NCI-H446 (cell line): ENCODE measurements at regions not wholly inside any gene's neighbourhood (a gene's known extent, or its start where the extent isn't known, plus 50 kb on each side); places are given as distances from the start of the nearest gene placed in this dataset.

ENCODE experiments used
- DNase-seq, 2 experiments: peaks; one replicate each; lab custom pipeline; 2025; lab: John Stamatoyannopoulos, UW

DNA sequence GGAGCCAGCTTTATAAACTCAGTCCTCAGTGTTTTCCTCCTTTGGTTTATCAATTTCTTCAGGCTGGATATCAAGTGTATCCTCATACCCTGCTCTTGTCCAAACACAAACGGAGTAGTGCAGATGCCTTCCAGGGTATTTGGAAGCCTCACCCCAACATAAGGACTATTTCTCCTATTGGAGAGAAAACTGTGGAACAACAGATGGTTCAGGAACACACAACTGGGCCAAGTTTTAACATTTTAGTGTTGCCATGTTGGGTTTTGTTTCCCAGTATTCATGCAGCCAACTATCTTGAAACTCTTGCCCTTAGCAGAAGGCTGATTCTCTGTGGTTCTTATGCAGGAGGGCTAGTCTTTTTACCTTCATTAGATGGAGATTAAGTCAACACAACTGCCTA, 398.1 kb downstream of the GABRB3 start:
- peak in 1 of 2 experiments; percentile 27 for DNase-seq

DNA sequence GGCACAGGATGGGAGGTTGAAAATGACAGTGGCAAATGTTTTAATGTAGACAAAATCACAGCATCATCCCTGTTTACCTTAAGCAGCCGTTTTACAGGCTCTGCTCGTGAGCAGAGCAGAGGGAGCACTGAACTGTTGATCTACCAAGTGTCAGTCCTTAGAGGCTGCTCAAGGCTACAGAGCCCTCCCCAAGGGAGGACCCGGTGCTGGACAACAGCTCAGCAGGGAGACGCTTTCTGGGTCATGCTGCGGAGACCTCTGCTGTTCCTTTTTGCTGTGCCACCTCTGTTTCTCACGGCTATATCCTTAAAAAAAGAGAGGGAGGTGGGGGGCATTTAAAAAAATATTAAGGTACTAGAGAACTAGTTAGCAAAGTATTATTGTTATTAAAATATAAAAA, 400.2 kb downstream of the GABRB3 start:
- DNase-seq = no peak

DNA sequence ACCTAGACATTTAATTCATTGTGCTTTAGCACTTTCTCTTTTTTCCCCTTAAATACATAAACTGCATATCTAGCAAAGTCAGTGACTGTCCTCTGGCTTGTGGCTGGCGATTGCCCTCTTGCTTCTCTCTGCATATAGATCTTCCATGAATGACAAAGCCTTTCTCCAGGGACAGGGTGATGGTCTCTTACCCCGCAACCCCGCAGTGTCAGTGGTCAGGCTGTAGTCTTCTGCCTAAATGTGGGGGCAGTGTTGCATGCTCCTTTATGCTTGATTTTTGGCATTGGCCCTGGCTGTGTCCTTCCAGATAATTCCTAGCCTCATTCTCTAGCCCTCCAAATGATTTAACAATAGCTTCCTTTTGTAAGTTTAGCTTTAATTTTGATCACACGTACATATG, 407.8 kb downstream of the GABRB3 start:
- DNase-seq = no peak

DNA sequence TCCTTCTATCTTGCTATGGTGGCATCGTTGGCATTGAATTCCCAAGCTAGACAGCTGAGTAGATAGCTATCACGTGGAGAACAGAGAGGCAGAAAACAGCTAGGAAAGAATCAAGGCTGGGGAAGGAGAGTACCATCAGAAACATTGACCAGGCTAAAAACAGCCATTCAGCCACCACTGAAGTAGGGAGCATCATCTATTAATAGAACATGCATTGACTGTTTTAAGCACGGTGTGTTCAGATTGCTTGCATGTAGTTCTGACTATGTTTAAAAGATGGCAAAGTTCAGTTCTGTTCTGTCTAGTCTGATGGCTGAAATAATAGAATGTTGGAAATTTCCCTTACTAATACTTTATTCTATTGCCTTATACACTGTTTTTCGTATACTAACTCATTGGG, 413.0 kb downstream of the GABRB3 start:
- DNase-seq = no peak

DNA sequence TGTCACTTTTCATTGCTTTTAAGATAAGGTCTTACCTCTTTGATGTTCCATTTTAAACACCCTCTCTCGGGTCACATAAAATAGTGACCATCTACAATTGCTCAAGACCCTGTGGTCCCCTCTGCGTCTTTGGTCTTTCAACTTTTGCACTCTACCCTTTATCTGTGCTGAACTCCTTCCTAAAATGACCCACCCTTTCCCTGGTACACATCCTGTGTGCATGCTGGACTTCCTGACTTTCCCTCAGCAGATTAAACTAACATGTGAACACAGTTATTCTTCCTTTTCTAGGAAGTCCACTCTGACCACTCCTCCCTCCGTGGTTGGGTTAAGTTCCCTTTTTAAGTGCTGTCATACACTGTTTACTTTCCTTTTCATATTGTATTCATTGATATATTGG, 414.2 kb downstream of the GABRB3 start:
- DNase-seq = no peak

DNA sequence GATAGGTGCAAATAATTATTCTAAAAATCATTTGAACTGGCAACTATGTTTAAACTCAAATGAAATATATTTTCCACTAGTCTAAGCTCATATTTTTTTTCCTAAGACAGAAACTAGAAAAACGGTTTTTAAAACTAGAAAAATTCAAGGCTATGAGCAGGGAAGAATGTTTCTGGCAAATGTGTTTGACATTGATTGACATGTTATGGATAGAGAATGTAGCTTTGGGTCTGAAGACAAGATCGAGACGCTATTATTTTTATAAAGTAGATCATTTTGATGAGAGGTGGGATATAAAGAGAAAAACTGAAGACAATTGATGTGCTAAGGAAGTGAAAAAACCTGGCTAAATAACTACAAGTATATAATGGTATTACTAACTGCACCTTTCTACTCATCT, 415.2 kb downstream of the GABRB3 start:
- DNase-seq = no peak

DNA sequence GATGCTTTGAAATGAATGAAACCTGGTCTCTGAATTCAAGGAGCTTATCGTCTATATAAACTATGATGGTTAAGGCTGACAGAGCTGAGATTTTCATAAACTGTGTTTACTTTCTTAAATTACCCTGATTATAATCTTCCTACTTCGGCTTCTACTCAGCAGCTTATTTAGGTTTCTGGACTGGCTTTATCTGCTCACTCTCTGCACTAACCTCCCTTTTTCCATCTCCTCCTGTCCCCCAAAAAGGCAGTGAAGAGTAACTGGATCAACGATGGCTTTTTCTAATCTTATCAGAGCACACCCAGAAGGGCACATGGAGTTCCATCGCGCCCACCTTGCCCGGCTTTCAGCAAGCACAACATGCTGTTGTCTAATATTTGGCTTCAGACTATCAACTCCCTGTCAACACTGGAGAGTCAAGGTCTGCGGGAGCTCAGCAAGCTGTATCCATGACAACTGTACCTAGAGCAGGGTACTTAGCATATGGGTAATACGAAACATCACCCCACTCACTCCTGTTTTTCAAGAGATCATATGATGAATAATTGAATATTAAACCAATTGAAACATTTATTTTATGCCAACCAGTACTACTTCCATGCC, 417.3 kb downstream of the GABRB3 start:
- no peak for DNase-seq

DNA sequence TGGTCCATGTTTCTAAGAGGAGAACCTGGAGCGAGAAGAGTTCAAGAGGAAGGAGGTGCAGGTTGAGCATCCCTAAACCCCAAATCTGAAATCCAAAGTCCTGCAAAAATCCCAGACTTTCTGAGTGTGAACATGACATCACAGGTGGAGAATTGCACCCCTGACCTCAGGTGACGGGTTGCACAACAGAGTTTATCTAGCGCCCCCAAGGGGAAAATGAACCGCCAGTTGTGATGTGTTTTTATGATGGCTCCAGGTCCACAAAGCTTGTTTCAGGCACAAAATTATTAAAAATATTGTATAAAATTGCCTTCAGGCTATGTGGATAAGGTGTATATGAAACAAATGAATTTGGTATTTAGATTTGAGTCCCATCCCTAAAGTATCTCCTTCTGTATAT, 420.0 kb downstream of the GABRB3 start:
- DNase-seq = no peak

DNA sequence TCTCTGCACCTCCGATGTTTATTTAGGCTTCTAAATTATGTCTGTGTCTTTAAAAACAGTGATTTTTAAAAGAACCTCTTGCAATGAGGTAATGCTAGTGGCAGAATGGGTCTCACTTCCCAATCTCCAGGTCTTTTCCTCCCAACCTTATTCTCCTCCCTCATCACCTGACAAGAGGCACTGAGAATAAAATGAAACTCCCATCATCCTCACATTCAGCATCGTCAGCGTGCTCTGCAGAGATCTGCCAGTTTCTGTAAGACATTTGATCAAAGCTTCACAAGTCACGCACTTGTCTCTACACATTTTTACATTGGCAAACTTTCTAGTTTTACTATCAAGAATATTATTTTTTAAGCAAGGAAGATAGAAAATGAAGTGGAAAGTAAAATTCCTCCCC, 420.5 kb downstream of the GABRB3 start:
- no peak for DNase-seq

DNA sequence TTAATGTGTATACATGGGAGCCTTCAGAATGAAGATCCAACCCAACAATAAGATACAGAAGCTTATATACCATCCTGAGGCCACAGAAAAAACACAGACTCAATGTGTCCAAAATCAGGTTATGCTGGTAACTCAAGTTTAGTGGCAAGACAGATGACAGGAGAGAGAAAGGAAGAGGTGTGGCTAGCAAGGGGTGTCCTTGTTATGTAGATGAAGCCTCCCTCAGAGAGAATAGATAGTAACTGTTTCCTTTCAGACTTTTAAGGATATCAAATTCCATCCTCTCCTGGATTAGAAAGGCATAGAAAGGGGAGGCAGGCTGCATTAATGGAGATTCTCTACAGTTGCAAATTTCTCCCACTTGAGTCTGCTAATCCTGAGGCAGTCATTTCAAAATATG, 447.4 kb downstream of the GABRB3 start:
- DNase-seq = no peak

DNA sequence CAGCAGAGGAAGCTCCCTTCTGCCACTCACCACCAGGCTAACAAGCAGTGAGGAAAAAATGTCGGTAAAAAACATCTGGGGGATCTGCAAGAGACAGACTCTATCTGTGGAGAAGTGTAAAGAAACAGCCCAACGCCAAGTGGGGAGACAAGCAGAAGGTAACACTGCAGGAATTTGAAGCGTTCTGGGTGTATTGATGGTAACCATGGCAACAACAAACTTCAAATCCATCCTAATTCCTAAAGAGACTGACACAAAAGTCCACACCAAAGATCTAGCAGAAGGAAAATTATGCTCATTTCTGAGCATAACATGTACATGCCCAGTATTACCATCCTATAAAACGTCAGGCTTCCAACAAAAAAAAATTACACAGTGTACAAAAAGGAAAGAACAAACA, 449.3 kb downstream of the GABRB3 start:
- no peak for DNase-seq

DNA sequence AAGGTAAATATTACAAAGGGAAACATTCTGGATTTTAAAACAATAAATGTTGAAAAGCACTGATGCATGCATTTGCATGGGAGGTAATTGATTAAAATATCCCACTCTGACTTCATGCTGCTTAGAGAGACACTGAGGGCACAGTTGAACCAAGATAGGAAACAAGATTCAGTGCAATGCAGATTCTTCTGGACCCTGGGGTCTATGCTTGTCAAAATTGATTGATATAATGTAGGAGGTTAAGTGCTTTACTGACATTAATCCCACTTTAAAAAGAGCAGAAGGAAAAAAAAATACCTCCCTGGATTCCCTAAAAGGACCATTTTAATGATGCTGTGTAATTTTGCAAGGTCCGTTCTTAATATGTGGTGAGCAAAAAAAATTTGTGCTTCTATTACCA, 454.2 kb downstream of the GABRB3 start:
- DNase-seq = no peak

DNA sequence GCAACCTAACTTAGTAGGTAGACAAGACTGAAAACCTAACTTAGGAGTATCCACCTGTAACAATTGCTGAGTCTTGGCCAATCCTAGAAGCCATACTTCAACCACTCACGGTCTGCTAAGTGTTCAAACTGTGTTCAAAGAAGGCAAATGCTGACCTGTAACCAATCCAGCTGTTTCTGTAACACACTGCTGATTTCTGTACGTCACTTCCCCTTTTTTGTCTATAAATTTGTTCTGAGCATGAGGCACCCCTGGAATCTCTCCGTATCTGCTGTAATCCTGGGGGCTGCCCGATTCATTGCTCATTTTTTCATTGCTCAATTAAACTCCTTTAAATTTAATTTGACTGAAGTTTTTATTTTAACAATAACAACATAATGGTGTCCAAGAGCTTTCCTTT, 451.4 kb upstream of the ATP10A start:
- DNase-seq = no peak

DNA sequence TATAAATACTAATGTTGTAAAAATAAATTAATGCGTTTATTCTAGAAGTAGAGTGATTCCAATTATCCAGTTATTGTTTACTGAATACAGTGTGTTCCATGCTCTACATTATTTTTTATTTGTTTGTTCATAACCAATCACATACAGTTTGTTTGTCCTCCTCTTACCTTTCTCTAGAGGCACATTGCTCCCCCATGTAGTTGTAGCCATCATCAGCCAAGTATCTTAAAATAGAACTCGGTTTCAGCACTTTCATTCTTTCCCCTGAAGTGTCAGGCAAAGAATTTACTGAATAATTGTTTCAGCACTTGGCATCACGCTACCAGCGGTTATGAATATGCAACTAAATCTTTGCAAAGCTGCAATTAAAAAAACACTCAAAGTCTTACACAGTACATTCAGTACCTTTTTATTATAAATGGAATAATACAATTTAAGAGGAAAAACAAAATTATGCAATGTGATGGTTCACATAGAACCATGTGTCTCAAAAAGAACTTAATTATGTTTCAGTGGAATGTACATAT, 448.6 kb upstream of the ATP10A start:
- DNase-seq = no peak

DNA sequence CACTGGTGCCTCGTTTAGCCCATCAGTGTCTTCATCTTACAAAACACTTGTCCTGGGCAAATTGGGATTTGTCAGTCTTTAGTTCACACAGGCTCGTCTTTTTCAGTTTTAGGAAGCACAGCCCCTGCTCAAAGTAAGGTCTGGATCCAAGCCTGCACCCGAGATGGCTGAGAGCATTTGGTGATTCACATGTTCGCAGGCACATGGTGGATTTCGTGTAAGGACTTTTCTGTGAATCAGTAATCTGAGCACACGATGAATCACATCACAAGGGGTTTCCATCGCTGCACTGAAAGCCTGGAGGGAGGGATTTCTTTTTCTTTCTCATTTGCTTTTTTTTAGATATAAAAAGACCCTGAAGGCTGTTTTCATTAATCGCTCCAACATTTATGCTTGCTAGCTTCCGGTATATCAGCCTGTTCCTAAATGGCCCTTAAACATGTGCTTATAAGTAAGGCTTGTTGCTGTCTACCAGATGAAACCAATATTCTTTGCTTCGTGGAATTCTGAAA, 435.6 kb upstream of the ATP10A start:
- DNase-seq = no peak

DNA sequence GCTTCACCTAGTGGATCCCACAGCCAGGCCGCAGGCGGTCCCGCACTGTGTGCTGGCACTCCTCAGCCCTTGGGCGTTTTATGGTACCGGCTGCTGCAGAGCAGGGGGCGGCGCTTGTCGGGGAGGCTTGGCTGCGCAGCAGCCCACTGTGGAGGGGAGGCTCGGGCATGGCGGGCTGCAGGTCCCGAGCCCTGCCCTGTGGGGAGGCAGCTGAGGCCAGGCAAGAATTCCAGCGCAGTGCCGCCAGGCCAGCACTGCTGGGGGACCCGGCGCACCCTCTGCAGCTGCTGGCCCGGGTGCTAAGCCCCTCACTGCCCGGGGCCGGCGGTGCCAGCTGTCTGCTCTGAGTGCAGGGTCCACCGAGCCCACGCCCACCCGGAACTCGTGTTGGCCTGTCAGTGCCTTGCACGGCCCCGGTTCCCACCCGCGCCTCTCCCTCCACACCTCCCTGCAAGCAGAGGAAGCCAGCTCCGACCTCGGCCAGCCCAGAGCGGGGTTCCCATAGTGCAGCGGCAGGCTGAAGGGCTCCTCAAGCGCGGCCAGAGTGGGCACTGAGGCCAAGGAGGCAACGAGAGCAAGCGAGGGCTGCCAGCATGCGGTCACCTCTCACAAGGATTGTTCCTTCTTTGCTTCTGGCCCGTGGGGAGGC, 435.0 kb upstream of the ATP10A start:
- DNase-seq = no peak

DNA sequence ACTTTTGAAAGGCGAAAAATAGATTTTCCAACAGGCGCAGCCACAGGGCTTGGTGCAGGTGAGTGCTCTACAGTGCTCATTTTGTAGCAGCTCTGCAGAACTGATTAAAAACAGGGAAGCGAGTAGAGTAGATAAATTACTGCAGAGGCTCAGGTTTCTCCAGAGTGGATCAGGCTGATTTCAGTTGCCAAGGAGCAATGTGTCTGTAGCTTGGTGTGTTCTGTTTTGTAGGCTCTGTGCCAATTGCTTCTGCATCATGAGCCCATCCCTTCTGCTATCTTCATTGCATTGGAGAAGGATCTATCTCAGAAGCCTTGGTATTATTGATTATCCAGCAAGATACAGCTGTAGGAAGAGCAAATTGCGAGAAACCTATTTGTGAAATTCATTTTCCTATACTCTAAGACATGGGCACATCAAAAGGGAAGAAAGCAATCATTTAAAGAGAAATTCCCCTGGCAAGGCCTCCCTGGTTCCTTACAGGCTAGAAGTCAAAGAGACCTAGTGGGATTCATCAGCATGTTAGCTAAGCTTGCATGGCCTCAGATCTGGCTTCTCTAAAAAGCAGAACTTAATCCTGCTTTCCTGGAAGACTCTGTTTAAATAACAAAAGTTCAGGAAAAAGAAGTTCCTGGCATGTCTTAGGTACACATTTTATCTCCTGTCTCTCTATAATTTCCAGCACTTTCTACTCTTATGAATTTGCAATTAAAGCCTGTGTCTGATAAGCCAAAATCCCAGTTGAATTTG, 432.4 kb upstream of the ATP10A start:
- no peak for DNase-seq

DNA sequence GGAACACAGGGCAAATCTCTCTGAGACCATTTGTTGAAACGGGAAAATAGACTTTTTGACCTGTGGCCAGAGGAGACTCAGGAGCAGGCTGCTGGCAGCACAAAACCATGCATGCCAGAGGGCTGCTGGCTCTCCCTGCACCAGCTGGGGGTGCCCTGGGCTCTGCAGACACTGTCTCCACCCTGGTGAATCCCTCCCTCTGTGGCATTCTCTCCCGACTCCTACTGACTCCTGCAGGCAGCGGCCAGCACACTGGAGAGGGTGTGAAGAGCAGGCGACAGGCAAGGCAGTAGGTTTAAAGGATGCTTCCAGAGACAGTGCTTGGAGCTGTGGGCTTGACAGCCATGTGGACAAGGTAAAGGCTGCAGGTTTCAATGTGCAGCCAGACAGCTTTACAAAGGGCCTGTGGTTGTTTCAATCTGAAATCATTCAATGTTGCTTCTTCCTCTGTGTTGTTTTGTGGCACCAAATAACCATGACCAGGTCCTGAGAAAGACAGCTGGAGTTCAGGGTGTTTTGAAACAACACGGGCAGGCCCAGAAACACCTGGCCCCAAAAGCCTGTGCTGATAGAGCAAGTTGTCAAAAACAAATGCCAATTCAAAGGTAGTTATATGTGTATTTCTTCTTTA, 431.0 kb upstream of the ATP10A start:
- DNase-seq = no peak

DNA sequence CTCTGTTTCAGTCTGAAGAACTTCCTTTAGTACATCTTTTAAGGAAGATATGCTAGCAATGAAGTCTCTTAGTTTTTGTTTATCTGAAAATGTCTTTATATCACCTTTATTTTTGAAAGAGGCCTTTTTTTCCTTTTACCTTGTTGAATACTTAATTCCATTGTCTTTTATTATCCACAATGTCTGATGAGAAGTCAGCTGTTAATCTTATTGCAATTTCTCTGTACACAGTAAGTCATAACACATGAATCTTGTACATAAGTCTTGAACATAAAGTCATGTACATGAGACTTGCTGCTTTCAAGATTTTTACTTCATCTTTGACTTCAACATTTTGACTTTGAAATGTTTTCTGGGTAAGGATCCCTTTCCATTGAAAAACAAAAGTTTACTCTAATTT, 424.3 kb upstream of the ATP10A start:
- DNase-seq = no peak

DNA sequence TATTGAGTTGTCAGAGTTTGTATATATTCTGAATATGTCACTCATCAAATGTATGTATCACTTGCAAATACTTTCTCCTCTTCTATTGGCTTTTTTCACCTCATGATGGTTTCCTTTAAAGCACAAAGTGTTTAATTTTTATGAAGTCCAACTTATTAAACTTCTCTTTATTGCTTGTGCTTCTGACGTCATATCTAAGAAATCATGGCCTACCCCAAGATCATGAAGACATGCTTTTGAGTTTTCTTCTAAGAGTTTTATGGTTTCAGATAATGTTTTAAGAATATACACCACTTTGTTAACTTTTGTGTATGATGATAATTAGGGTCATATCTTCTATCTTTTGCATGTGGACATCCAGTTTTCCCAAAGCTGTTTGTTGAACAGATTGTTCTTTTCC, 417.2 kb upstream of the ATP10A start:
- no peak for DNase-seq

DNA sequence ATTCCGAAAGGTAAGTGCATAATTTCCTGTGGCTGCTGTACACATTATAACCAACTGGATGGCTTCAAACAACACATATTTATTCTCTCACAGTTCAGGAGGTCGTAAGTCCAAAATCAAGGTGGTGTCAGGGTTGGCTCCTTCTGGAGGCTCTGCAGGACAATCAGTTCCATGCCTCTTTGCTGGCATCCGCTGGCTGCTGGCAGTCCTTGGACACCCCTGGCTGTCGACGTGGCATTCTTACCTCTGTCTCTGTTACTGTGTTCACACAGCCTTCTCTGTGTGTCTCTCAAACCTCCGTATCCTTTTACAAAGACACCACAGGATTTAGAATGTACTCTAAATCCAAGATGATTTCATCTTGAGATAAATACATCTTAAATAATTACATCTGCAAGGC, 398.8 kb upstream of the ATP10A start:
- no peak for DNase-seq

DNA sequence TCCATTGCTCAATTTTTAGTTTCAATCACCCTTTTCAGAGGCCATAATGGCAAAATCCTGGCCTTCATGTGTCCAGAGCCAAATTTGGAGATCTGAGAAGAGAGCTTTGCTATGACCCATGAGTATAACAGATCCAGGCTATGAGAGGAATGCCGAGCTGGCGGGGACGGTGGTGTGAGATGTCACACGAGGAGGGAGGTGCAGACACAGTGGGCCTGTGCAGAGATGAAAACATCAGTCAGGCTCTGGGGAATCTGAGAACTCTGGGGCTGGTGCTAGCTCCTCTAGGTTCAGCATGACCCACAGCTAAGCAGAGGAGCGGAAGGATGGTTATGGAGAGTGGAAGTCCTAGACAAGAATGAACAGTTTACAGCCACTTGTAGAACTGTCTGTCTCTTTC, 398.3 kb upstream of the ATP10A start:
- DNase-seq = no peak
